ENCODE measurements at regions not wholly inside any gene's neighbourhood (a gene's known extent, or its start where the extent isn't known, plus 50 kb on each side); places are given as distances from the start of the nearest gene placed in this dataset.

DNA sequence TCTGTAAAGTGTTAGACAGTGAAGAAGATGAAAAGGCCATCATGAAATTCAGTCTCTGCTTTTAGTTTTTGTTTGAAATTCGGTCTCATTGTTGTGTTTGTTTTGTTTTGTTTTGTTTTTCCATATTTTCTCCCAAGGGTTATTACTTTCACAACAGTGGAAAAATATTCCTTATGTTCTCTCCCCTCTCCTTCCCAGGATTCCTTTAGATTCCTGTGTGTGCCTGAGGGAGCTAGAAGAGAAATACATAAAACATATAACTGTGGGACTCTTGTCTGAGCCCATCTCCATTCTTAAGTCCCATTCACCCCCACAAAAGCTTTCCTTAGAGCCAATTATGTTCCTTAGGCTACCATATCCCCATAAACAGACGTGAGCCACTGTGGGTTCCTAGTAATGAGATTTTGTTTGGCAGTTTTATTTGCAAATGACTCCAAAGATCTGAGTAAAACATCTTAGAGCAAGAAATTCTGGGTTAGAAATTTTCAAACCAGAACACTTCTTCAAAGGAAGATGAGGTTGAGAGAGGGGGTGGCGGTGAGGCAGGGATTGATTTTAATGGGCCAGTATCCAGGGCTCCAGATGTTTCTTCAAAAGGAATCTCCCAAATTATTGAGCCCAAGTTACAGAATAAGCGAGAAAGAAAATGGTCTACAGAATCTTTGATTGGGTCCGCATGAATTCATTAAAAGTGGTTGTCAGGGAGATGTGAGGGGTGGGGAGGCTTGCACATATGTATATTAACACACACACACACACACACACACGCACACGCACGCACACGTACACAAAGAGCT is 157.8 kb upstream of the TNP1 start:
- no peaks in the 10 kb centered on the region for H3K27me3 ChIP-seq (ENCODE audit: insufficient read depth, low read length)
- no peak overlapping the region for H3K27ac Mint-ChIP-seq (ENCODE audit: unreplicated experiment)
- H3K4me3 ChIP-seq (ENCODE audit: insufficient read depth, low read depth, low read length) = no peak overlapping the region
- no peak for TF ChIP-seq EZH2 (IDR thresholded peaks at IDR 0.05; ENCODE audit: insufficient read depth, low read length)
- TF ChIP-seq, protein P1, sequence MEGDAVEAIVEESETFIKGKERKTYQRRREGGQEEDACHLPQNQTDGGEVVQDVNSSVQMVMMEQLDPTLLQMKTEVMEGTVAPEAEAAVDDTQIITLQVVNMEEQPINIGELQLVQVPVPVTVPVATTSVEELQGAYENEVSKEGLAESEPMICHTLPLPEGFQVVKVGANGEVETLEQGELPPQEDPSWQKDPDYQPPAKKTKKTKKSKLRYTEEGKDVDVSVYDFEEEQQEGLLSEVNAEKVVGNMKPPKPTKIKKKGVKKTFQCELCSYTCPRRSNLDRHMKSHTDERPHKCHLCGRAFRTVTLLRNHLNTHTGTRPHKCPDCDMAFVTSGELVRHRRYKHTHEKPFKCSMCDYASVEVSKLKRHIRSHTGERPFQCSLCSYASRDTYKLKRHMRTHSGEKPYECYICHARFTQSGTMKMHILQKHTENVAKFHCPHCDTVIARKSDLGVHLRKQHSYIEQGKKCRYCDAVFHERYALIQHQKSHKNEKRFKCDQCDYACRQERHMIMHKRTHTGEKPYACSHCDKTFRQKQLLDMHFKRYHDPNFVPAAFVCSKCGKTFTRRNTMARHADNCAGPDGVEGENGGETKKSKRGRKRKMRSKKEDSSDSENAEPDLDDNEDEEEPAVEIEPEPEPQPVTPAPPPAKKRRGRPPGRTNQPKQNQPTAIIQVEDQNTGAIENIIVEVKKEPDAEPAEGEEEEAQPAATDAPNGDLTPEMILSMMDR (IDR thresholded peaks at IDR 0.05; ENCODE audit: insufficient read depth, low read depth, low read length) = no peak
- H3K79me2 ChIP-seq (ENCODE audit: insufficient read depth, low read length) = no peaks in the 10 kb centered on the region
- H3K9ac ChIP-seq (ENCODE audit: low read length) = no peak overlapping the region
- H3K4me2 ChIP-seq (ENCODE audit: low read length) = no peak overlapping the region
- no peaks in the 10 kb centered on the region for H3K4me1 ChIP-seq (ENCODE audit: insufficient read depth, low read length)
- no peak overlapping the region for H3K27ac ChIP-seq (ENCODE audit: low read depth, low read length)
- H3K4me1 Mint-ChIP-seq (ENCODE audit: low read depth, unreplicated experiment) = no peaks in the 10 kb centered on the region
- FAIRE-seq (no peak), DNase-seq (ENCODE audit: low read depth) (no peak)
- no peaks in the 10 kb centered on the region for H4K20me1 ChIP-seq (ENCODE audit: insufficient read depth, low read length)
- no peaks in the 10 kb centered on the region for H3K9me3 ChIP-seq (ENCODE audit: insufficient read depth, low read depth, low read length)
- no peaks in the 10 kb centered on the region for H3K36me3 ChIP-seq (ENCODE audit: insufficient read depth, low read length)
- peaks cover 20% of the 10 kb centered on the region for H3K27me3 Mint-ChIP-seq (ENCODE audit: low read depth, unreplicated experiment)
- peaks cover 2% of the 10 kb centered on the region for H3K36me3 Mint-ChIP-seq (ENCODE audit: low read depth, unreplicated experiment)
- H3K9me3 Mint-ChIP-seq (ENCODE audit: unreplicated experiment) = peaks cover 3% of the 10 kb centered on the region
- no peak overlapping the region for H3K4me3 Mint-ChIP-seq (ENCODE audit: unreplicated experiment)
- no peak overlapping the region for H2AFZ ChIP-seq (ENCODE audit: low read depth, low read length)

GRCh38 chr2:217016796-217017419 is 157.0 kb upstream of the TNP1 start:
- Histone ChIP-seq H3K9me3 (ENCODE audit: insufficient read depth, low read depth, low read length) (no peaks in the 10 kb centered on the region), H3K36me3 (ENCODE audit: insufficient read depth, low read length) (no peaks in the 10 kb centered on the region), H3K4me3 (ENCODE audit: insufficient read depth, low read depth, low read length) (no peak overlapping the region), H3K4me1 (ENCODE audit: insufficient read depth, low read length) (no peaks in the 10 kb centered on the region), H3K27me3 (ENCODE audit: insufficient read depth, low read length) (no peaks in the 10 kb centered on the region), H3K27ac (ENCODE audit: low read depth, low read length) (no peak overlapping the region), H3K9ac (ENCODE audit: low read length) (no peak overlapping the region), H2AFZ (ENCODE audit: low read depth, low read length) (no peak overlapping the region), H4K20me1 (ENCODE audit: insufficient read depth, low read length) (no peaks in the 10 kb centered on the region), H3K4me2 (ENCODE audit: low read length) (no peak overlapping the region), H3K79me2 (ENCODE audit: insufficient read depth, low read length) (no peaks in the 10 kb centered on the region)
- no peak overlapping the region for H3K4me3 Mint-ChIP-seq (ENCODE audit: unreplicated experiment)
- TF ChIP-seq, protein P1 (IDR thresholded peaks at IDR 0.05; ENCODE audit: insufficient read depth, low read depth, low read length) = no peak
- no peak for TF ChIP-seq EZH2 (IDR thresholded peaks at IDR 0.05; ENCODE audit: insufficient read depth, low read length)
- H3K27ac Mint-ChIP-seq (ENCODE audit: unreplicated experiment) = no peak overlapping the region
- no peaks in the 10 kb centered on the region for H3K4me1 Mint-ChIP-seq (ENCODE audit: low read depth, unreplicated experiment)
- FAIRE-seq (no peak), DNase-seq (ENCODE audit: low read depth) (no peak)
- H3K36me3 Mint-ChIP-seq (ENCODE audit: low read depth, unreplicated experiment) = peaks cover 2% of the 10 kb centered on the region
- H3K9me3 Mint-ChIP-seq (ENCODE audit: unreplicated experiment) = peaks cover 4% of the 10 kb centered on the region
- peaks cover 22% of the 10 kb centered on the region for H3K27me3 Mint-ChIP-seq (ENCODE audit: low read depth, unreplicated experiment)
